ENCODE measurements at regions not wholly inside any gene's neighbourhood (a gene's known extent, or its start where the extent isn't known, plus 50 kb on each side); places are given as distances from the start of the nearest gene placed in this dataset.

GRCh38 chr13:85503797-85504196 is 295.4 kb downstream of the SLITRK6 start:
- TF ChIP-seq POLR2AphosphoS5 (IDR thresholded peaks at IDR 0.05; ENCODE audit: low read depth) (no peak), CTCF (IDR thresholded peaks at IDR 0.05; ENCODE audit: insufficient read depth, low read length) (no peak), GABPA (IDR thresholded peaks at IDR 0.05; ENCODE audit: low read depth) (no peak)
